ENCODE measurements at regions not wholly inside any gene's neighbourhood (a gene's known extent, or its start where the extent isn't known, plus 50 kb on each side); places are given as distances from the start of the nearest gene placed in this dataset.

DNA sequence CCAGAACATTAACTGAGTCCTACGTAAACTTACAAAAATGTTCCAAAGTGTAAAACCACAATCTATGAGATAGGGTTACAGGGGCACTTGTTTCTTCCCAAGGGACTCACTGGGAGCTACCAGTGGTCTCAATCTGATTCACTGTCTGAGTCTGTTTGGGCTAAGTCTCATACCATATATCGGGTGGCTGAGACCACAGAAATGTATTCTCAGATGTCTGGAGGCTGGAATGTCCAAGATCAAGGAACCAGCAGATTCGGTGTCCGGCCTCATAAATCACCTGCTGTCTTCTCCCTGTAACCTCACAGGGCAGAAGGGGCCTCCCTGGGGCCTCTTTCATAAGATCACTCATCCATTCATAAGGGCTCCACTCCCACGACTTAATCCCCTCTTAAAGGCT is 616.3 kb upstream of the TMEM132C start:
- TF ChIP-seq, protein P1, sequence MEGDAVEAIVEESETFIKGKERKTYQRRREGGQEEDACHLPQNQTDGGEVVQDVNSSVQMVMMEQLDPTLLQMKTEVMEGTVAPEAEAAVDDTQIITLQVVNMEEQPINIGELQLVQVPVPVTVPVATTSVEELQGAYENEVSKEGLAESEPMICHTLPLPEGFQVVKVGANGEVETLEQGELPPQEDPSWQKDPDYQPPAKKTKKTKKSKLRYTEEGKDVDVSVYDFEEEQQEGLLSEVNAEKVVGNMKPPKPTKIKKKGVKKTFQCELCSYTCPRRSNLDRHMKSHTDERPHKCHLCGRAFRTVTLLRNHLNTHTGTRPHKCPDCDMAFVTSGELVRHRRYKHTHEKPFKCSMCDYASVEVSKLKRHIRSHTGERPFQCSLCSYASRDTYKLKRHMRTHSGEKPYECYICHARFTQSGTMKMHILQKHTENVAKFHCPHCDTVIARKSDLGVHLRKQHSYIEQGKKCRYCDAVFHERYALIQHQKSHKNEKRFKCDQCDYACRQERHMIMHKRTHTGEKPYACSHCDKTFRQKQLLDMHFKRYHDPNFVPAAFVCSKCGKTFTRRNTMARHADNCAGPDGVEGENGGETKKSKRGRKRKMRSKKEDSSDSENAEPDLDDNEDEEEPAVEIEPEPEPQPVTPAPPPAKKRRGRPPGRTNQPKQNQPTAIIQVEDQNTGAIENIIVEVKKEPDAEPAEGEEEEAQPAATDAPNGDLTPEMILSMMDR (IDR thresholded peaks at IDR 0.05): no peak
- no peak for TF ChIP-seq POLR2A (IDR thresholded peaks at IDR 0.05)
